Esophagus (tissue), 2 donors: ENCODE measurements at regions not wholly inside any gene's neighbourhood (a gene's known extent, or its start where the extent isn't known, plus 50 kb on each side); places are given as distances from the start of the nearest gene placed in this dataset.

ENCODE experiments used
- H3K27ac ChIP-seq, 2 donors: one replicate each; pipeline ENCODE4 v1.5.1; 2013; ENCODE audit warnings: low read depth in 2 of 2, mild to moderate bottlenecking in 2 of 2, inconsistent platforms in 1 of 2, low read length in 1 of 2, moderate library complexity in 1 of 2
- H3K27me3 ChIP-seq, 2 donors: one replicate each; pipeline ENCODE4 v1.6.1; 2013; ENCODE audit warnings: low read length in 2 of 2, control low read depth in 1 of 2, mild to moderate bottlenecking in 1 of 2; ENCODE audit not compliant: insufficient read depth in 2 of 2, control insufficient read depth in 1 of 2
- H3K36me3 ChIP-seq, 2 donors: one replicate each; pipeline ENCODE4 v1.6.1; 2013; ENCODE audit warnings: low read length in 1 of 2; ENCODE audit not compliant: control insufficient read depth in 2 of 2, insufficient read depth in 2 of 2
- H3K4me1 ChIP-seq, 2 donors: one replicate each; pipeline ENCODE4 v1.6.1; 2013; ENCODE audit warnings: low read length in 1 of 2; ENCODE audit not compliant: control insufficient read depth in 2 of 2, insufficient read depth in 2 of 2
- H3K4me3 ChIP-seq, 2 donors: one replicate each; pipeline ENCODE4 v1.5.1; 2013; ENCODE audit warnings: low read length in 2 of 2, mild to moderate bottlenecking in 2 of 2, low read depth in 1 of 2, moderate library complexity in 1 of 2
- H3K9me3 ChIP-seq, 2 donors: one replicate each; pipeline ENCODE4 v1.6.1; 2013; ENCODE audit warnings: mild to moderate bottlenecking in 2 of 2, low read depth in 1 of 2, low read length in 1 of 2, moderate library complexity in 1 of 2; ENCODE audit not compliant: control insufficient read depth in 2 of 2, insufficient read depth in 1 of 2
- WGBS, 2 donors: extraction: QIAGEN DNeasy Blood & Tissue Kit; methylation state at CpG; one replicate each; pipeline ENCODE4 v1.1.7; 2013; 5-methylcytosine and 5-hydroxymethylcytosine counted together
- donor health status: healthy with polysubstance abuse.
- donor health status: Bipolar disorder and iron deficiency.

DNA sequence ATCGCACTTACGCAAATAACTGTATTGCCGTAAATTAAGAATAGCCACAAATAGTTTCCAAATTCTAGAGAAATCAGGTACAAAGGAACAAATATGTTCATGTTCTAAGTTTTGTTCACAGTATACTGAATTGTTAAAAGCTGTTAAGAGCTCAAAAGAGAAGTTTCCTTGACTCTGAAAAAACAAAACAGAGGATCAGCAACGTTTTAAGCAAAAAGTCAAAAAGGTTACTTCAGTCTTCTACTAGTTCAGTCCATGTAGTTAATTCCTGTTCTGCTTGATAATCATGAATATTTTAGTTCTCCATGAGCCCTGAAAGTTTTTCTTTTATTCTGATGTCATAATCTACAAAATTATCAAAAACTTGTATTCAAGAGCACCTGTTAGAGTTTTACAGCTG lies 128.6 kb upstream of the MAST4 start:
- Histone ChIP-seq H3K27ac (no peak overlapping the region), H3K4me1 (no peaks in the 10 kb centered on the region), H3K9me3 (no peaks in the 10 kb centered on the region), H3K36me3 (no peaks in the 10 kb centered on the region), H3K27me3 (no peaks in the 10 kb centered on the region), H3K4me3 (no peak overlapping the region)
- 80 to 91% methylated on average over 4 of the region's 4 CpGs for WGBS, 2 donors

DNA sequence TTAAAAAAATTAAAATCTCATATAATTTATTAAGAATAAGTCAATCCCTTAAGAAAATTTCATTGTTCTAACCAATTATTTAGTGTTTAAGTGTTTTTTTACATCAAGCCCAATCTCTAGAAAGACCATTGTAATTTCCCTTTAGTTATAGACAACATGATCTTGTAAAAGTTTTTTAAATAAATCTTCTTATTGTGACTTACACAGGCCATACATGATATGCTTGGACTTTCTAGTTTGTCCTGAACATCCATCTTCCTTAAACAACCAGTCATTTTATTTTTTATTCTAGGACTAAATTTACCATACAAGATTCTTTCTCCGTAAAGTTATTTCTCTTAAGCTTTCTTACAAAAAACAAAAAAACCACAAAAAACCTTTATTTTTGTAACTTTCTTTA lies 126.5 kb upstream of the MAST4 start:
- 97 to 98% methylated on average over 1 of the region's 1 CpG for WGBS, 2 donors

GRCh38 chr5:66472010-66472409 lies 124.2 kb upstream of the MAST4 start:
- 83 to 91% methylated on average over 1 of the region's 1 CpG for WGBS, 2 donors
- Histone ChIP-seq H3K4me1 (no peaks in the 10 kb centered on the region), H3K36me3 (no peaks in the 10 kb centered on the region), H3K27me3 (no peaks in the 10 kb centered on the region), H3K4me3 (no peak overlapping the region), H3K9me3 (no peaks in the 10 kb centered on the region), H3K27ac (no peak overlapping the region)

More for the DNA sequence above, 126.5 kb upstream of the MAST4 start:
- H3K27me3 ChIP-seq, result no peaks in the 10 kb centered on the region
- H3K4me1 ChIP-seq, result no peaks in the 10 kb centered on the region
- no peaks in the 10 kb centered on the region for H3K36me3 ChIP-seq
- no peaks in the 10 kb centered on the region for H3K9me3 ChIP-seq
- H3K27ac ChIP-seq, result no peak overlapping the region
- no peak overlapping the region for H3K4me3 ChIP-seq

DNA sequence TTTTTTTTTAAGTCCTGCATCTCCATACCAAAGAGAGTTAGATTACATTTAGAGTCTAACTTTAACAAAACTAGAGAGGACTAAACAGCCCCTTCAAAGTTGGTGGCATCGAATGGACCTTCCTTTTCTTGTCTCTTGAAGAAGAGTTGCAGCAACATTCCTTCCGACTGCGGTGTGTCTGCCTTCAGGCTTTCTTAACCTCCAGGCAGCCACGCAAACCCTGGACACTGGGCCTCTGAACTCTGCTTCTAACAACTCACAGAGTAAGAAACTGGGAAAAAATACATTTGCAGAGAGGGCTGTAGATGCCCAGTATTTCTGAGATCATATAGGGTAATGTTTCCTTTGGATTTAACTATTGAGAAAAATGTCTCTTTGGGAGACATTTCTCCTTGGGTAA lies 120.5 kb upstream of the MAST4 start:
- no peak overlapping the region for H3K4me3 ChIP-seq
- H3K36me3 ChIP-seq, result no peaks in the 10 kb centered on the region
- H3K9me3 ChIP-seq, result no peaks in the 10 kb centered on the region
- no peaks in the 10 kb centered on the region for H3K27me3 ChIP-seq
- no peak overlapping the region for H3K27ac ChIP-seq
- 89 to 90% methylated on average over 4 of the region's 4 CpGs for WGBS, 2 donors
- H3K4me1 ChIP-seq, result no peaks in the 10 kb centered on the region

DNA sequence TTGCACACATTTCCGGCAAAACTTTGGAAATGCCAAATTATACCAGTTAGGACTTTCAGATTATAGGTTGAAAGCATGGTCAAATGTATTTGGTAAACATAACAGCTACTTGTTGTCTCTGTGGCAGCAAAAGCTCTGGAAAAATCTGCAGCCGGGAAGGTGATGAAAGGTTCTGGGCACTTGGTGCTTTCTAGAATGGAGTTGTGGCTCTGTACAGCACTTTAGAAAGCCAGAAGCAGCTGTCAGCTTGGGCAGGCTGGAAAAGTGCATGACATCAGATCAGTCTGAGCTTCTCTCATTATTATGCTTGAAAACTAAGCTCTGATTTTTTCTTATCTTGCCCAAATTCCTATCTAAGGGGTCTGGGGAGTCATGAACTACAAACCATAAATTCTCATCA lies 118.6 kb upstream of the MAST4 start:
- Histone ChIP-seq H3K27me3 (no peaks in the 10 kb centered on the region), H3K4me3 (no peak overlapping the region), H3K9me3 (peaks cover 0 to 2% of the 10 kb centered on the region in 2 donors), H3K27ac (no peak overlapping the region), H3K36me3 (no peaks in the 10 kb centered on the region), H3K4me1 (no peaks in the 10 kb centered on the region)
- WGBS, 2 donors, result 88 to 89% methylated on average over 2 of the region's 2 CpGs

GRCh38 chr5:66494437-66494836 lies 101.8 kb upstream of the MAST4 start:
- no peak overlapping the region for H3K4me3 ChIP-seq
- no peaks in the 10 kb centered on the region for H3K4me1 ChIP-seq
- 73 to 77% methylated on average over 5 of the region's 5 CpGs for WGBS, 2 donors
- H3K36me3 ChIP-seq, result no peaks in the 10 kb centered on the region
- H3K27ac ChIP-seq, result no peak overlapping the region
- peaks cover 1 to 2% of the 10 kb centered on the region in 2 donors for H3K9me3 ChIP-seq
- H3K27me3 ChIP-seq, result no peaks in the 10 kb centered on the region

- 67 to 79% methylated on average over 4 of the region's 4 CpGs for WGBS, 2 donors
- Histone ChIP-seq H3K27ac (no peak overlapping the region), H3K36me3 (no peaks in the 10 kb centered on the region), H3K4me3 (no peak overlapping the region), H3K9me3 (no peaks in the 10 kb centered on the region), H3K4me1 (no peaks in the 10 kb centered on the region), H3K27me3 (no peaks in the 10 kb centered on the region)
These were observed 97.4 kb upstream of the MAST4 start for GRCh38 chr5:66498791-66499207.

GRCh38 chr5:66503203-66503789 lies 92.9 kb upstream of the MAST4 start:
- no peak overlapping the region for H3K4me3 ChIP-seq

DNA sequence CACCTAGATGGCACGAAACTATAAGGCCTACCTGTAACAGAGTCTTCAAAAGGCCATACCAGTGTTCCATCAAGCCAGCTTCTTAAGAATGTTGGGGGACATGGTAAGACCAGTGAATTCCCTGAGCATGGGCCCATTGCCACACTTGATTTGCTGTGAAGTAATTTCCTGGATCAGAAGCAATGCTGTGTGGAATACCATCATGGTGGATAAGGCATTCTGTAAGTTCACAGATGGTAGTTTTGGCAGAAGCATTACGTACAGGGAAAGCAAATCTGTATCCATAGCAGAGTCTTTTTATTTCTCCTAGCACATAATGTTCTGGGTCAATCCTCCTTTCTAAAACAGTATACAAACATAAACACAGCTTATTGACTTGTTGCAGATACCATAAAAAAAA lies 89.1 kb upstream of the MAST4 start:
- WGBS, 2 donors, result 81 to 89% methylated on average over 2 of the region's 2 CpGs

More at GRCh38 chr5:66503203-66503789, 92.9 kb upstream of the MAST4 start:
- 95 to 97% methylated on average over 24 to 30 of the region's 30 CpGs for WGBS, 2 donors
- Histone ChIP-seq H3K9me3 (peaks cover 0 to 4% of the 10 kb centered on the region in 2 donors), H3K27me3 (no peaks in the 10 kb centered on the region), H3K4me1 (no peaks in the 10 kb centered on the region), H3K36me3 (no peaks in the 10 kb centered on the region), H3K27ac (no peak overlapping the region)

GRCh38 chr5:66511491-66511890 lies 84.7 kb upstream of the MAST4 start:
- Histone ChIP-seq H3K27ac (no peak overlapping the region), H3K9me3 (no peaks in the 10 kb centered on the region)
- 76 to 88% methylated on average over 4 of the region's 4 CpGs for WGBS, 2 donors

More for the DNA sequence above, 89.1 kb upstream of the MAST4 start:
- Histone ChIP-seq H3K4me3 (no peak overlapping the region), H3K27me3 (no peaks in the 10 kb centered on the region), H3K36me3 (no peaks in the 10 kb centered on the region), H3K27ac (no peak overlapping the region), H3K9me3 (peaks cover 0 to 4% of the 10 kb centered on the region in 2 donors), H3K4me1 (no peaks in the 10 kb centered on the region)

More at GRCh38 chr5:66511491-66511890, 84.7 kb upstream of the MAST4 start:
- H3K36me3 ChIP-seq, result no peaks in the 10 kb centered on the region
- H3K27me3 ChIP-seq, result no peaks in the 10 kb centered on the region
- H3K4me3 ChIP-seq, result no peak overlapping the region
- no peaks in the 10 kb centered on the region for H3K4me1 ChIP-seq
